HG02571 (cell line): ENCODE measurements at regions not wholly inside any gene's neighbourhood (a gene's known extent, or its start where the extent isn't known, plus 50 kb on each side); places are given as distances from the start of the nearest gene placed in this dataset.
A peak's percentile ranks its signal among the peaks of the same experiment; 100 is the strongest.
"Not testable (repeated sequence)": the region's sequence is repeated elsewhere in the genome, so short reads cannot be mapped to it uniquely, and the experiment has no call there.

Source experiments
- ATAC-seq: cut with Tn5 transposase; IDR thresholded peaks from one replicate; pipeline ENCODE4 v1.9.1; 2021; ENCODE audit warnings: mild to moderate bottlenecking, moderate library complexity; ENCODE audit not compliant: unreplicated experiment

GRCh38 chr6:47405273-47405672 lies 72.3 kb upstream of the CD2AP start:
- no peak for ATAC-seq

GRCh38 chr6:47407300-47408281 lies 70.0 kb upstream of the CD2AP start:
- ATAC-seq = no peak

GRCh38 chr6:47413752-47414422 lies 63.7 kb upstream of the CD2AP start:
- ATAC-seq = peak; percentile 79

- peak; percentile 57 for ATAC-seq
These were observed 63.0 kb upstream of the CD2AP start for GRCh38 chr6:47414423-47415167.

GRCh38 chr6:47416396-47417345 lies 60.9 kb upstream of the CD2AP start:
- ATAC-seq = no peak

GRCh38 chr6:47419621-47420020 lies 58.0 kb upstream of the CD2AP start:
- no peak for ATAC-seq

- ATAC-seq = no peak
These were observed 56.9 kb upstream of the CD2AP start for GRCh38 chr6:47420394-47421371.

GRCh38 chr6:47423079-47423478 lies 54.5 kb upstream of the CD2AP start:
- no peak for ATAC-seq

- ATAC-seq = no peak
These were observed 53.2 kb upstream of the CD2AP start for GRCh38 chr6:47424436-47424836.

- ATAC-seq = not testable (repeated sequence)
These were observed 51.9 kb upstream of the CD2AP start for GRCh38 chr6:47425724-47426123.

GRCh38 chr6:47426524-47427302 lies 50.9 kb upstream of the CD2AP start:
- no peak for ATAC-seq

- no peak for ATAC-seq
These were observed 49.9 kb upstream of the CD2AP start for GRCh38 chr6:47427680-47428079.
